B cell (primary cell): ENCODE measurements at regions not wholly inside any gene's neighbourhood (a gene's known extent, or its start where the extent isn't known, plus 50 kb on each side); places are given as distances from the start of the nearest gene placed in this dataset.

ENCODE experiments used
- ATAC-seq: fragments of 200-7000 bp; cut with Tn5 transposase; one replicate; pipeline ENCODE4 v1.10.0; 2021; ENCODE audit warnings: low read depth, mild to moderate bottlenecking, moderate number of reproducible peaks, moderate library complexity
- CTCF ChIA-PET: fragments of 350-600 bp; sonication (Branson Sonifier 250); formaldehyde crosslinking; loops from one replicate; lab custom pipeline; 2021; ENCODE audit warnings: antibody characterized with exemption, inconsistent platforms; lab: Charles Lee
- POLR2A ChIA-PET: fragments of 350-600 bp; sonication (Branson Sonifier 250); formaldehyde crosslinking; loops from one replicate; lab custom pipeline; 2021; ENCODE audit warnings: antibody characterized with exemption; lab: Charles Lee
- DNase-seq: peaks from one replicate; pipeline ENCODE4 v3.0.0; 2013
- H2AFZ ChIP-seq: 2 replicates; pipeline ENCODE4 v1.6.1; 2012; ENCODE audit warnings: mild to moderate bottlenecking, low read depth, low read length; ENCODE audit not compliant: insufficient read depth, poor library complexity, severe bottlenecking
- H3K27ac ChIP-seq, 2 donors: 1 replicate in 1 of 2; 2 replicates in 1 of 2; pipeline ENCODE4 v1.5.1; 2012 to 2013; ENCODE audit warnings: low read length in 2 of 2, mild to moderate bottlenecking in 2 of 2, moderate library complexity in 1 of 2
- H3K27me3 ChIP-seq, 4 experiments: fragments of 200-600 bp in 1 of 4; sonication (generic) in 1 of 4; replicated peaks in 1 of 4; 1 replicate in 2 of 4; 2 replicates in 2 of 4; pipeline versions ENCODE4 v1.6.1 to v1.7.0; 2013 to 2016; ENCODE audit warnings: low read length in 3 of 4, mild to moderate bottlenecking in 2 of 4, mixed read lengths in 1 of 4, moderate library complexity in 1 of 4; ENCODE audit not compliant: insufficient read depth in 4 of 4, control insufficient read depth in 3 of 4; ENCODE audit errors: control extremely low read depth in 1 of 4
- H3K36me3 ChIP-seq, 2 experiments: replicated peaks in 1 of 2; 1 replicate in 1 of 2; 2 replicates in 1 of 2; pipeline versions ENCODE4 v1.6.1 to v1.7.1; 2013; ENCODE audit warnings: low read length in 1 of 2; ENCODE audit not compliant: insufficient read depth in 2 of 2, control insufficient read depth in 1 of 2; ENCODE audit errors: control extremely low read depth in 1 of 2, extremely low read depth in 1 of 2
- H3K4me1 ChIP-seq, 2 donors: fragments of 200-600 bp in 1 of 2; sonication (generic) in 1 of 2; 1 replicate in 1 of 2; 2 replicates in 1 of 2; pipeline versions ENCODE4 v1.5.1 to v1.6.1; 2013 to 2017; ENCODE audit warnings: low read length in 2 of 2; ENCODE audit not compliant: control insufficient read depth in 2 of 2, insufficient read depth in 2 of 2
- H3K4me2 ChIP-seq: replicated peaks from 2 replicates; pipeline ENCODE3; 2012; ENCODE audit warnings: mild to moderate bottlenecking, low read depth, low read length; ENCODE audit not compliant: poor library complexity, severe bottlenecking
- H3K4me3 ChIP-seq, 5 experiments: fragments of 200-600 bp in 1 of 5; sonication (generic) in 1 of 5; 1 replicate in 3 of 5; 2 replicates in 2 of 5; pipeline versions ENCODE4 v1.5.1 to v1.7.0; 2011 to 2016; ENCODE audit warnings: low read length in 4 of 5, mild to moderate bottlenecking in 4 of 5, low read depth in 2 of 5, control low read depth in 1 of 5, moderate library complexity in 1 of 5; ENCODE audit not compliant: insufficient read depth in 1 of 5; ENCODE audit errors: control extremely low read depth in 1 of 5, extremely low read depth in 1 of 5
- H3K79me2 ChIP-seq: fragments of 200-600 bp; sonication (generic); one replicate; pipeline ENCODE4 v1.6.0; 2016; ENCODE audit warnings: low read length; ENCODE audit not compliant: control insufficient read depth, insufficient read depth
- H3K9ac ChIP-seq: fragments of 200-600 bp; sonication (generic); 2 replicates; pipeline ENCODE4 v1.6.1; 2017; ENCODE audit warnings: mild to moderate bottlenecking, low read length, moderate library complexity
- H3K9me3 ChIP-seq, 3 donors: one replicate each; pipeline versions ENCODE4 v1.6.1 to v1.7.1; 2013; ENCODE audit warnings: low read length in 2 of 3; ENCODE audit not compliant: control insufficient read depth in 2 of 3, insufficient read depth in 1 of 3; ENCODE audit errors: control extremely low read depth in 1 of 3
- H4K20me1 ChIP-seq: 2 replicates; pipeline ENCODE4 v1.6.0; 2012; ENCODE audit warnings: mild to moderate bottlenecking, low read length; ENCODE audit not compliant: insufficient read depth, control insufficient read depth, poor library complexity, severe bottlenecking
- H3K27ac Mint-ChIP-seq: one replicate; pipeline ENCODE4 v1.8.0; 2021; ENCODE audit warnings: mixed read lengths
- H3K27me3 Mint-ChIP-seq: one replicate; pipeline ENCODE4 v1.8.0; 2021; ENCODE audit warnings: mixed read lengths
- H3K4me1 Mint-ChIP-seq: one replicate; pipeline ENCODE4 v1.8.0; 2021; ENCODE audit warnings: mixed read lengths
- H3K4me3 Mint-ChIP-seq: one replicate; pipeline ENCODE4 v1.8.0; 2021; ENCODE audit warnings: mixed read lengths
- H3K9me3 Mint-ChIP-seq: one replicate; pipeline ENCODE4 v1.8.0; 2022; ENCODE audit warnings: mixed read lengths; ENCODE audit not compliant: insufficient read depth
- CTCF ChIP-seq: fragments of 200-600 bp; IDR thresholded peaks from one replicate; pipeline ENCODE4 v1.8.0; 2022; ENCODE audit warnings: antibody characterized with exemption, mild to moderate bottlenecking
- EZH2 ChIP-seq: IDR thresholded peaks from 2 replicates; pipeline ENCODE4 v1.6.1; 2012; ENCODE audit warnings: borderline replicate concordance, low read depth, mild to moderate bottlenecking, moderate library complexity, low read length; ENCODE audit not compliant: insufficient read depth, poor library complexity, severe bottlenecking
- WGBS: methylation state at CpG from one replicate; pipeline ENCODE4 v1.1.5; 2013; ENCODE audit warnings: missing lambda C conversion rate; ENCODE audit not compliant: insufficient coverage; 5-methylcytosine and 5-hydroxymethylcytosine counted together
- intact Hi-C: fragments of 100-400 bp; cut with micrococcal nuclease; formaldehyde crosslinking; loops from one replicate; pipeline ENCODE4 v1.10.0; 2022

- Histone ChIP-seq H3K4me3 (no peak overlapping the region), H3K27me3 (peaks cover 0 to 2% (median 0%) of the 10 kb centered on the region in 4 experiments), H3K9ac (no peak overlapping the region), H3K4me2 (no peak overlapping the region), H3K4me1 (no peaks in the 10 kb centered on the region), H3K9me3 (no peaks in the 10 kb centered on the region), H3K36me3 (no peaks in the 10 kb centered on the region), H3K79me2 (no peaks in the 10 kb centered on the region), H2AFZ (no peak overlapping the region), H4K20me1 (no peaks in the 10 kb centered on the region), H3K27ac (no peak overlapping the region)
- WGBS, result 82% methylated on average over 5 of the region's 5 CpGs
- intact Hi-C loops, result no loop called here
- no peak overlapping the region for H3K4me3 Mint-ChIP-seq
- H3K4me1 Mint-ChIP-seq, result no peaks in the 10 kb centered on the region
- ATAC-seq (no peak), DNase-seq (no peak)
- TF ChIP-seq CTCF, result no peak
- no peak for TF ChIP-seq EZH2
- no peak overlapping the region for H3K27ac Mint-ChIP-seq
- CTCF ChIA-PET, result no interaction called here
- H3K27me3 Mint-ChIP-seq, result peaks cover 34% of the 10 kb centered on the region
- no peaks in the 10 kb centered on the region for H3K9me3 Mint-ChIP-seq
- POLR2A ChIA-PET, result interaction anchor here (0.7 kb wide), 1 partner anchor 1071 kb away, joined by 8 read pairs; no protein-coding TSS in a partner anchor
Measured at GRCh38 chr13:109857325-109857724, 70.9 kb upstream of the IRS2 start.

GRCh38 chr13:109856350-109856749 is 70.0 kb upstream of the IRS2 start:
- TF ChIP-seq CTCF (no peak), EZH2 (no peak)
- Histone ChIP-seq H2AFZ (no peak overlapping the region), H3K27ac (no peak overlapping the region), H3K36me3 (no peaks in the 10 kb centered on the region), H3K9ac (no peak overlapping the region), H3K27me3 (peaks cover 0 to 2% (median 0%) of the 10 kb centered on the region in 4 experiments), H3K4me2 (no peak overlapping the region), H3K4me3 (no peak overlapping the region), H3K4me1 (no peaks in the 10 kb centered on the region), H4K20me1 (no peaks in the 10 kb centered on the region), H3K9me3 (no peaks in the 10 kb centered on the region), H3K79me2 (no peaks in the 10 kb centered on the region)
- H3K27me3 Mint-ChIP-seq, result peaks cover 29% of the 10 kb centered on the region
- POLR2A ChIA-PET, result no interaction called here
- DNase-seq (no peak), ATAC-seq (no peak)
- intact Hi-C loops, result no loop called here
- no peak overlapping the region for H3K27ac Mint-ChIP-seq
- no peaks in the 10 kb centered on the region for H3K9me3 Mint-ChIP-seq
- no peaks in the 10 kb centered on the region for H3K4me1 Mint-ChIP-seq
- WGBS, result 87% methylated on average over 4 of the region's 4 CpGs
- CTCF ChIA-PET, result no interaction called here
- no peak overlapping the region for H3K4me3 Mint-ChIP-seq
